ENCODE measurements at regions not wholly inside any gene's neighbourhood (a gene's known extent, or its start where the extent isn't known, plus 50 kb on each side); places are given as distances from the start of the nearest gene placed in this dataset.

DNA sequence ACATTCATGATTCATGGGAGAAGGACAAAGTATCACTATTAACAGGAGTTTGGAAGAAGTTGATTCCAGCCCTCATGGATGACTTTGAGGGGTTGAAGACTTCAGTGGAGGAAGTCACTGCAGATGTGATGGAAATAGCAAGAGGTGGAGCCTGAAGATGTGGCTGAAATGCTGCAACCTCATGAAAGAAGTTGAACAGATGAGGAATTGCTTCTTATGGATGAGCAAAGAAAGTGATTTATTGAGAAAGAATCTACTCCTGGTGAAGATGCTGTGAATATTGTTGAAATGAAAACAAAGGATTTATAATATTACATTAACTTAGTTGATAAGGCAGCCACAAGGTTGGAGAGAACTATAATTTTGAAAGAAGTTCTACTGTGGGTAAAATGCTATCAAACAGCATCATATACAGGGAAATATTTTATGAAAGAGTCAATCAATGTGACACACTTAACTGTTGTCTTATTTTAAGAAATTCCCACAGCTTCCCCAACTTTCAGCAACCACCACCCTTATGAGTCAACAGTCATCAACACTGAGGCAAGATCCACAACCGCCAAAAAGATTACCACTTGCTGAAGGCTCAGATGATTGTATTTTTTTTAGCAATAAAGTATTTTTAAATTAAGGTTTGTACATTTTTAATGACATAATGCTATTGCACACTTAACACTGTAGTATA lies 302.6 kb downstream of the CBLL2 start:
- BruUV-seq (replicated peaks) = no TSS peak
- Histone ChIP-seq H3K4me3 (no peak overlapping the region), H3K79me2 (ENCODE audit: control insufficient read depth, insufficient read depth, low read length) (no peaks in the 10 kb centered on the region), H3K9me1 (ENCODE audit: control insufficient read depth, insufficient read depth, low read length) (no peaks in the 10 kb centered on the region), H3K9ac (ENCODE audit: insufficient read depth in 1 of 2, low read depth in 2 of 2, low read length in 2 of 2) (no peak overlapping the region), H3K27ac (ENCODE audit: extremely low read depth, low read depth, low read length) (no peak overlapping the region), H2AFZ (ENCODE audit: low read depth, low read length) (no peak overlapping the region), H3K4me2 (ENCODE audit: insufficient read depth, low read length) (no peak overlapping the region), H3K36me3 (ENCODE audit: control insufficient read depth, insufficient read depth, low read length) (no peaks in the 10 kb centered on the region), H3K27me3 (ENCODE audit: control insufficient read depth in 2 of 2, insufficient read depth in 2 of 2, low read length in 2 of 2) (no peaks in the 10 kb centered on the region), H3K9me3 (replicated peaks; ENCODE audit: control insufficient read depth, insufficient read depth, low read depth, low read length) (no peaks in the 10 kb centered on the region), H3K4me1 (replicated peaks in 1 of 2; ENCODE audit: control insufficient read depth in 2 of 2, insufficient read depth in 2 of 2, low read length in 2 of 2) (no peaks in the 10 kb centered on the region), H4K20me1 (replicated peaks; ENCODE audit: control insufficient read depth, insufficient read depth, low read length) (no peaks in the 10 kb centered on the region)
- no peak for DNase-seq (ENCODE audit: extremely low read depth in 1 of 4, low spot score in 3 of 4)
- no peak for ATAC-seq
- FAIRE-seq = no peak
- POLR2A ChIA-PET = no interaction called here
- 0% methylated on average over 1 of the region's 1 CpG for WGBS (ENCODE audit: insufficient coverage, low coverage, missing lambda C conversion rate)
- intact Hi-C loops (cut with micrococcal nuclease) = no loop called here
- TF ChIP-seq RNF2 (IDR thresholded peaks at IDR 0.05) (no peak), FOXJ3 (CRISPR knock-in tag; IDR thresholded peaks at IDR 0.05) (no peak), ZC3H11A (IDR thresholded peaks at IDR 0.05; ENCODE audit: low read depth, low read length) (no peak), ZNF232 (CRISPR knock-in tag; IDR thresholded peaks at IDR 0.05) (no peak), MCM7 (IDR thresholded peaks at IDR 0.05) (no peak), FOXM1 (IDR thresholded peaks at IDR 0.05; ENCODE audit: low read depth) (no peak), FOXM1 (CRISPR knock-in tag; IDR thresholded peaks at IDR 0.05; ENCODE audit: low read depth) (no peak), TAF9B (IDR thresholded peaks at IDR 0.05; ENCODE audit: partially characterized antibody) (no peak), PHF20 (IDR thresholded peaks at IDR 0.05; ENCODE audit: partially characterized antibody) (no peak), RUNX1 (IDR thresholded peaks at IDR 0.05; ENCODE audit: low read depth) (no peak), SRSF3 (IDR thresholded peaks at IDR 0.05; ENCODE audit: insufficient read depth, low read length) (no peak)
- TF ChIP-seq, protein P1, sequence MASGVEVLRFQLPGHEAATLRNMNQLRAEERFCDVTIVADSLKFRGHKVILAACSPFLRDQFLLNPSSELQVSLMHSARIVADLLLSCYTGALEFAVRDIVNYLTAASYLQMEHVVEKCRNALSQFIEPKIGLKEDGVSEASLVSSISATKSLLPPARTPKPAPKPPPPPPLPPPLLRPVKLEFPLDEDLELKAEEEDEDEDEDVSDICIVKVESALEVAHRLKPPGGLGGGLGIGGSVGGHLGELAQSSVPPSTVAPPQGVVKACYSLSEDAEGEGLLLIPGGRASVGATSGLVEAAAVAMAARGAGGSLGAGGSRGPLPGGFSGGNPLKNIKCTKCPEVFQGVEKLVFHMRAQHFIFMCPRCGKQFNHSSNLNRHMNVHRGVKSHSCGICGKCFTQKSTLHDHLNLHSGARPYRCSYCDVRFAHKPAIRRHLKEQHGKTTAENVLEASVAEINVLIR (CRISPR knock-in tag; IDR thresholded peaks at IDR 0.05) = no peak
- TF ChIP-seq, protein P2, sequence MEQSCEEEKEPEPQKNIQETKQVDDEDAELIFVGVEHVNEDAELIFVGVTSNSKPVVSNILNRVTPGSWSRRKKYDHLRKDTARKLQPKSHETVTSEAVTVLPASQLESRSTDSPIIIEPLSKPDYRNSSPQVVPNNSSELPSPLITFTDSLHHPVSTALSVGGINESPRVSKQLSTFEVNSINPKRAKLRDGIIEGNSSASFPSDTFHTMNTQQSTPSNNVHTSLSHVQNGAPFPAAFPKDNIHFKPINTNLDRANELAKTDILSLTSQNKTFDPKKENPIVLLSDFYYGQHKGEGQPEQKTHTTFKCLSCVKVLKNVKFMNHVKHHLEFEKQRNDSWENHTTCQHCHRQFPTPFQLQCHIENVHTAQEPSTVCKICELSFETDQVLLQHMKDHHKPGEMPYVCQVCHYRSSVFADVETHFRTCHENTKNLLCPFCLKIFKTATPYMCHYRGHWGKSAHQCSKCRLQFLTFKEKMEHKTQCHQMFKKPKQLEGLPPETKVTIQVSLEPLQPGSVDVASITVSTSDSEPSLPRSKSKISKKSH (CRISPR knock-in tag; IDR thresholded peaks at IDR 0.05) = no peak
- TF ChIP-seq, protein P3, sequence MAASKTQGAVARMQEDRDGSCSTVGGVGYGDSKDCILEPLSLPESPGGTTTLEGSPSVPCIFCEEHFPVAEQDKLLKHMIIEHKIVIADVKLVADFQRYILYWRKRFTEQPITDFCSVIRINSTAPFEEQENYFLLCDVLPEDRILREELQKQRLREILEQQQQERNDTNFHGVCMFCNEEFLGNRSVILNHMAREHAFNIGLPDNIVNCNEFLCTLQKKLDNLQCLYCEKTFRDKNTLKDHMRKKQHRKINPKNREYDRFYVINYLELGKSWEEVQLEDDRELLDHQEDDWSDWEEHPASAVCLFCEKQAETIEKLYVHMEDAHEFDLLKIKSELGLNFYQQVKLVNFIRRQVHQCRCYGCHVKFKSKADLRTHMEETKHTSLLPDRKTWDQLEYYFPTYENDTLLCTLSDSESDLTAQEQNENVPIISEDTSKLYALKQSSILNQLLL (CRISPR knock-in tag; IDR thresholded peaks at IDR 0.05; ENCODE audit: borderline replicate concordance) = no peak
- CTCF ChIA-PET (ENCODE audit: low intra/inter-chr PET ratio) = no interaction called here
- in situ Hi-C loops (cut with MboI) = no loop called here
